ENCODE measurements at regions not wholly inside any gene's neighbourhood (a gene's known extent, or its start where the extent isn't known, plus 50 kb on each side); places are given as distances from the start of the nearest gene placed in this dataset.

DNA sequence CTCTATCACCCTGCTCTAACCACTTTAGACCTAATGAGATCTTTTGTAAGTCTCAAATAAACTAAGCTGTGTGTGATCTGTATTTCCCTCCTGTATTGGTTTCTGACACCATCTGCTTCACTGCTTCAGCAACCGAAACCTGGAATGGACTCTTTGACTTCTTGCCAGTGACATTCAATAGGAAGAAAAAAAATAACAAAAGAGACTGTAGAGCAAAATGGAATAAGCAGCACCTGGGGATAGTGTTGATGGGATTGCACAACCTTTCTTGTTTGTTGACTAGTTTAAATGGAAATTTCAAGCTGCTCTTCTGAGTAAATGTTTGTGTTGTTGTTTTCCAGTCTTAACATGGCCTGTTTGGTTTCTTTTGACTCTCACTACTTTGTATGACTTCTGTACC is 888.6 kb upstream of the SEL1L start:
- no peak overlapping the region for H3K27ac ChIP-seq
- H3K36me3 ChIP-seq (ENCODE audit: control insufficient read depth, insufficient read depth, low read length): no peaks in the 10 kb centered on the region
- TF ChIP-seq, protein P1, sequence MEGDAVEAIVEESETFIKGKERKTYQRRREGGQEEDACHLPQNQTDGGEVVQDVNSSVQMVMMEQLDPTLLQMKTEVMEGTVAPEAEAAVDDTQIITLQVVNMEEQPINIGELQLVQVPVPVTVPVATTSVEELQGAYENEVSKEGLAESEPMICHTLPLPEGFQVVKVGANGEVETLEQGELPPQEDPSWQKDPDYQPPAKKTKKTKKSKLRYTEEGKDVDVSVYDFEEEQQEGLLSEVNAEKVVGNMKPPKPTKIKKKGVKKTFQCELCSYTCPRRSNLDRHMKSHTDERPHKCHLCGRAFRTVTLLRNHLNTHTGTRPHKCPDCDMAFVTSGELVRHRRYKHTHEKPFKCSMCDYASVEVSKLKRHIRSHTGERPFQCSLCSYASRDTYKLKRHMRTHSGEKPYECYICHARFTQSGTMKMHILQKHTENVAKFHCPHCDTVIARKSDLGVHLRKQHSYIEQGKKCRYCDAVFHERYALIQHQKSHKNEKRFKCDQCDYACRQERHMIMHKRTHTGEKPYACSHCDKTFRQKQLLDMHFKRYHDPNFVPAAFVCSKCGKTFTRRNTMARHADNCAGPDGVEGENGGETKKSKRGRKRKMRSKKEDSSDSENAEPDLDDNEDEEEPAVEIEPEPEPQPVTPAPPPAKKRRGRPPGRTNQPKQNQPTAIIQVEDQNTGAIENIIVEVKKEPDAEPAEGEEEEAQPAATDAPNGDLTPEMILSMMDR (IDR thresholded peaks at IDR 0.05): no peak
- no peaks in the 10 kb centered on the region for H3K79me2 ChIP-seq
- H3K9me3 ChIP-seq (ENCODE audit: control insufficient read depth, low read length): no peaks in the 10 kb centered on the region
- H2AFZ ChIP-seq: no peak overlapping the region
- no peaks in the 10 kb centered on the region for H3K27me3 ChIP-seq (ENCODE audit: control insufficient read depth, insufficient read depth, low read length)
- H3K4me2 ChIP-seq (ENCODE audit: low read length): no peak overlapping the region
- H3K4me1 ChIP-seq: no peaks in the 10 kb centered on the region
- no peak overlapping the region for H3K4me3 ChIP-seq (ENCODE audit: low read depth, low read length)
- no peak overlapping the region for H3K9ac ChIP-seq

DNA sequence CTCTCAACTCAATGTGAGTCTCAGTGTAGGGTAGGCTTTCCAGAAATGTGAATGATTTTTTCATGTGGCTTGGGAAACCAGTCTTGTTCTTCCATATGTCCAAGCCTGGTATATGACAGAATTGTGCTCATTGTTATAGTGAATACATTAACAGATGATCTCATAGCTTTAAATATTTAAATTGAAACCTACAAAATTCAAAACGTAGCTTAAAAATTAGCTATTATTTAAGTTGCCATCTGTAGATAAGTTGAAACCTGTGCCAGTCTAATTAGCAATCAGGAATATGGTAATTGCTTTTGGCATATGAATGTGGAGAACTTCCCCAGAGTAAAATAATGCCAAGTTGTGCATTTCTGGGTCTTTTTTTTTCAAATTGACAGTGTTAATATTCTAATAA is 891.6 kb upstream of the SEL1L start:
- H3K27me3 ChIP-seq (ENCODE audit: control insufficient read depth, insufficient read depth, low read length): no peaks in the 10 kb centered on the region
- no peaks in the 10 kb centered on the region for H3K9me3 ChIP-seq (ENCODE audit: control insufficient read depth, low read length)
- no peaks in the 10 kb centered on the region for H3K79me2 ChIP-seq
- H3K4me3 ChIP-seq (ENCODE audit: low read depth, low read length): no peak overlapping the region
- H3K27ac ChIP-seq: no peak overlapping the region
- H3K9ac ChIP-seq: no peak overlapping the region
- H3K36me3 ChIP-seq (ENCODE audit: control insufficient read depth, insufficient read depth, low read length): no peaks in the 10 kb centered on the region
- TF ChIP-seq, protein P1 (IDR thresholded peaks at IDR 0.05): no peak
- no peak overlapping the region for H2AFZ ChIP-seq
- H3K4me1 ChIP-seq: no peaks in the 10 kb centered on the region
- H3K4me2 ChIP-seq (ENCODE audit: low read length): no peak overlapping the region

DNA sequence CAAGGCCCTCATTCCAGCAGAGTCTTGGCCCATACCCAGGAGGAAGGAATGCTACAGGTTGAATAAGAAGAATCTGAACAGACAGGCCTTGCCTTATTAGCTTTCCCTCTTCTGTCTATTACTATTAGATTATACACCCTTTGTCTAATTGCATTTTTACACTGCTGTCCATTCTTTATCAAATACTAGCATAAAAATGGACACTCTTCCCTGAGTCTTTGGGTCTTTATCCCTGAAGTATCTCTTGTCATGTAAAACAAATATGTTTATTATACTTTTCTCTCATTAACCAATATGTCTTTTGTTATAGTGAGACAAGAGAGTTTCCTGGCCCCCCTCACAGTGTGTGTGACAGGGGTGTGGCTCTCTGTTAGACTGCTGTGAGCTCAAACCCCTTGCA is 897.4 kb upstream of the SEL1L start:
- no peak overlapping the region for H3K27ac ChIP-seq
- no peak overlapping the region for H3K4me2 ChIP-seq (ENCODE audit: low read length)
- no peaks in the 10 kb centered on the region for H3K36me3 ChIP-seq (ENCODE audit: control insufficient read depth, insufficient read depth, low read length)
- H3K27me3 ChIP-seq (ENCODE audit: control insufficient read depth, insufficient read depth, low read length): no peaks in the 10 kb centered on the region
- TF ChIP-seq, protein P1 (IDR thresholded peaks at IDR 0.05): no peak
- H3K79me2 ChIP-seq: no peaks in the 10 kb centered on the region
- H3K4me1 ChIP-seq: no peaks in the 10 kb centered on the region
- no peak overlapping the region for H2AFZ ChIP-seq
- no peak overlapping the region for H3K4me3 ChIP-seq (ENCODE audit: low read depth, low read length)
- no peak overlapping the region for H3K9ac ChIP-seq
- H3K9me3 ChIP-seq (ENCODE audit: control insufficient read depth, low read length): no peaks in the 10 kb centered on the region

DNA sequence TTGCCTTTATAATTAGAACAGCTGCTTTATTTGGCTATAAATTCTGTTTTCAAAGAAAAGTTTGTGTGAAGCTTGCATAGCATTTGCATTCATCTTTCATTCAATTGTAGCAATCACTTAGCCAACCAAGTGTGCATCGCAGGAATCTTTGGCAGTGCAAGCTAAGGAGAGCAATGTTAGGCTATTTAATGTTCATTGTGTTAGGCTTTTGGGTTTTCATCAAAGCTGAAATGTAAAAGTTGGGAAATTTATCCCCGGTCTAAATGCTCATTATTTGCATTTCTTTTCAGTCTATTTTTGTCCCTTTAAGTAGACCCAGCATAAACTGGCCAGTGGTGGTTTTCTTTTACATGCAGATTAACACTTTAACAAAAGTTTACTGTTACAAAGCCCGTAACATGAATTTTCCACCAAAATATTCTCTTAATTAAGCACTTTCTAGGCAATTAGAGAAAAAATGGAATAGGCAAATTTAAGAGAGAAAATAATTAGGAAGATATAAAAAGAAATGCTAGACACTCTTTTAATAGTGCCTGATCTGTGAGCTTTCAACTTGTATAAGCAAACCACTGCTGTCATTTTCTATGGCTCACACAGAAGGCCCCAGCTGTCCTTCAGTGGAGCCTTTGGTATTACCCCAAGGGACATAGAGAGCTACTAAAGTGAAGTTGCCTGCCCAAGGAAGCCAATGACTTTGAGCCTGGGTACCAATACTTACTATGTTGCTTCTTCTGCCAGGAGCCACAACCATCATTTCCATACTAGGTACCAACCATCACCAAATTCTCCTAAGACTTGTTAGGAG is 898.9 kb upstream of the SEL1L start:
- Histone ChIP-seq H3K4me1 (no peaks in the 10 kb centered on the region), H3K27me3 (ENCODE audit: control insufficient read depth, insufficient read depth, low read length) (no peaks in the 10 kb centered on the region), H2AFZ (no peak overlapping the region), H3K36me3 (ENCODE audit: control insufficient read depth, insufficient read depth, low read length) (no peaks in the 10 kb centered on the region), H3K27ac (no peak overlapping the region), H3K9me3 (ENCODE audit: control insufficient read depth, low read length) (no peaks in the 10 kb centered on the region), H3K4me3 (ENCODE audit: low read depth, low read length) (no peak overlapping the region), H3K4me2 (ENCODE audit: low read length) (no peak overlapping the region), H3K9ac (no peak overlapping the region), H3K79me2 (no peaks in the 10 kb centered on the region)
- TF ChIP-seq, protein P1 (IDR thresholded peaks at IDR 0.05): no peak

DNA sequence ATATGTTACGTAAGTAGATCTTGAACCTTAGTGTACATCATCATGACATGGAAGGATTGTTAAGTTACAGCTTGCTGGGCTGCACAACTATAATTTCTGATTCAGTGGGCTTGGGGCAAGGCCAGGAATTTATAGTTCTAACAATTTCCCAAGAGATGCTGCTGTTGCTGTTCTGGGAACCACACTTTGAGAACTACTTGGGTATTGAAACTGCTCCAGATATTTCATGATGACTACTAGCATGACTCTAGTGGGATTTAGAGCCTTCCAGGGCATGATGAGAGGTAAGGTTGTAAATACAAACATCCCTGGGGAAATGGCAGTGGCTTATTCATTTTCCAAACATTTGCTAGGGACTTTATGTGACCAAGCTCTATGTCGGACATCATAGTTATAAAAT is 904.8 kb upstream of the SEL1L start:
- TF ChIP-seq, protein P1 (IDR thresholded peaks at IDR 0.05): no peak
- Histone ChIP-seq H2AFZ (no peak overlapping the region), H3K9me3 (ENCODE audit: control insufficient read depth, low read length) (no peaks in the 10 kb centered on the region), H3K4me2 (ENCODE audit: low read length) (no peak overlapping the region), H3K9ac (no peak overlapping the region), H3K79me2 (no peaks in the 10 kb centered on the region), H3K27me3 (ENCODE audit: control insufficient read depth, insufficient read depth, low read length) (no peaks in the 10 kb centered on the region), H3K4me1 (no peaks in the 10 kb centered on the region), H3K36me3 (ENCODE audit: control insufficient read depth, insufficient read depth, low read length) (no peaks in the 10 kb centered on the region), H3K4me3 (ENCODE audit: low read depth, low read length) (no peak overlapping the region), H3K27ac (no peak overlapping the region)
